ENCODE measurements at regions not wholly inside any gene's neighbourhood (a gene's known extent, or its start where the extent isn't known, plus 50 kb on each side); places are given as distances from the start of the nearest gene placed in this dataset.

DNA sequence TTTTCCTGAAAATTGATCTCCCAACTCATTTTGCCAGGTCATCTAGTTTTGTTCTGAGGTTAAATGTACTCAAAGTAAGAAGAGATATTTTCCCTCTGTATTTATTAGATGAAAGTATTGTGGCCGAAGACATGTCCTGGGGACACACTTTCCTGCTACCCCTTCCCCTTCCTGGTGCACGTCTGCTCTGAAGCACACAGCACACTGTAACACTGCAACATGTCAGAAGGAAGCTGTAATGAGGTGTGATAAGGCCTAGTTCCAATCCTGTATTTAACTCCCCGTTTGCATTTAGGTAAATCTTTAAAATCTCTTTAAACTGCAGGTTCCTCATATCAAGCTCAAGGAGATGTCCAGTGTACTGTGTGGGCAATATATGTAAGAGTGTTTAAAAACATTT, 99.4 kb downstream of the HDGFL1 start:
- DNase-seq (ENCODE audit: low read depth): no peak

DNA sequence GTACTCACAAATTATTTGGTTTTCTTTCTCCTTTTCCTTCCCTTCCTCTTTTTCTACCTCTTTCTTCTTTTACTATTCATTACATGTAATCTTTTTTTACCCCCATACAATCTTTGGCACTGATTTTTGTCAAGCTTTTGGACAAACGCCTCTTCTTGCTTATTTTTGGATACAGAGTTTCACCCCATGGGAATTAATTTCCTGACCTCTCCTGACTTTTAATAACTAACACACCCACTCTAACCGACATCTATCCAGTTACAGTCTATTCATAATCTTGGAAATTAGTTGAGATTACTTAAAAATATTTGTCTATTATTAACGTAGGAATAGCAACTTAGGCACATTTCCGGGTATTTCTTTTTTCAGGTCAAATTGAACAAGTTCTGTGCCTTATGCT, 101.2 kb downstream of the HDGFL1 start:
- no peak for DNase-seq (ENCODE audit: low read depth)

DNA sequence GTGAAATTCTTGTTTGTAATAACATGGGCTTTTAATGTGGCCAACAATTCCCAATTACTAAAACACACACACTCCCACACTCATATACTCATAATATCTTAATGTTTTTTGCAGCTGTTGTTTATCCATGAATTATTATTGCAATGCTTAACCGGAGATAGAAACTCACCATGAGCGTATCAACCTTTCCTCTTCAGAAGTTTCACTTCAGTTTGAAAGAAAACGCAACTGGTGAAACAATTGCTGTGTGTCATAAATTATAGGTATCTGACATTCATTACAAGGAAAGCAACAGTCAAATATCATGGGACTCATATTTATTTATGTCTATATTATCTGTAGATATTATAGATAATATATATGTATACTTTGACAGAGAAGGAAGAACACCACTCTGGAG, 104.1 kb downstream of the HDGFL1 start:
- DNase-seq (ENCODE audit: low read depth): no peak

DNA sequence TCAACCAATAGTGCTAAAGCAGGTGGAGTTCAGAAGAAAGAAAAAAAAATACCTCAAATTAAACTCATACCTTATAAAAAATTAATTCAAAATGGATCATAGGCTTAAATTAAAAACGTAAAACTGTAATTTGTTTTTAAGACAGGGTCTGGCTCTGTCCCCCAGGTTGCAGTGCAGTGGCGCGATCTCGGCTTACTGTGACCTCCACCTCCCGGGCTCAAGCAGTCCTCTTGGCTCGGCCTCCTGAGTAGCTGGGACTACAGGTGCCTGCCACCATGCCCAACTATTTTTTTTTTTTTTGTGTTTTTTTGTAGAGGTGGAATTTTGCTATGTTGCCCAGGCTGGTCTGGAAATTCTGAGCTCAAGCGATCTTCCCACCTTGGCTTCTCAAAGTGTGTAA, 111.6 kb downstream of the HDGFL1 start:
- no peak for DNase-seq (ENCODE audit: low read depth)

DNA sequence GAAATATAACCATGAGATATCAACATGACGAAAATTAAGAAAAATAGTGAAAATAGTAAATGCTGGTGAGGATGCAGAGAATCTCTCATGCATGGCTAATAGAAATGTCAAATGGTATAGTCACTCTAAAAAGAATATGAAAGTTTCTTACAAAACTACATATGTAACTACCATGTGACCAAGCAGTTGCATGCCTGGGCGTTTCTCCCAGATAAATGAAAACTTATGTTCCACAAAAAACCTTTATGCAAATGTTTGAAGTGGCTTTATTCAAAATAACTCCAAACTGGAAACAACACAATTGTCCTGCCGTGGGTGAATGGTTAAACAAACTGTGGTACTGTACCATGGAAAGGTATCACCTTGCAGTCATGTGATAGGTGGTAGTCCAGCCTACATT, 112.4 kb downstream of the HDGFL1 start:
- no peak for DNase-seq (ENCODE audit: low read depth)

DNA sequence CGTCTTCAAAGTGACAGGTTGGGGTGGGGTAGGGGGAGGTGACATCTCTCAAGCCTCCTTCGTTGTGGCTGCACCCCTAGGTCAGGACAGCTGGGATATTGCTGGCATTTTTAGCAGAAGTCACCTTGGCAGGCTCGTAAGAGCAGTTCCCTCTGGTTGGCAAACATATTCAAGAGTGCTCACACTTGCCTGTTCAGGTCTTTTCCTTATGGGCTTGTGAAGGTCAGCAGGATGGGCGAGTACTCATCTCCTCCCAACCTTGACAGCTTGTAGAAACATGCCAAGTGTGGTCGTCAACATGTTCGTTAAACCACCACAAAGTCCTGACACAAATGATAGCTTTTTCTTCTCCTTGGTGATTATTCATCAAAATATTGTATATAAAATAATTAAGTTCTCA, 113.6 kb downstream of the HDGFL1 start:
- no peak for DNase-seq (ENCODE audit: low read depth)

DNA sequence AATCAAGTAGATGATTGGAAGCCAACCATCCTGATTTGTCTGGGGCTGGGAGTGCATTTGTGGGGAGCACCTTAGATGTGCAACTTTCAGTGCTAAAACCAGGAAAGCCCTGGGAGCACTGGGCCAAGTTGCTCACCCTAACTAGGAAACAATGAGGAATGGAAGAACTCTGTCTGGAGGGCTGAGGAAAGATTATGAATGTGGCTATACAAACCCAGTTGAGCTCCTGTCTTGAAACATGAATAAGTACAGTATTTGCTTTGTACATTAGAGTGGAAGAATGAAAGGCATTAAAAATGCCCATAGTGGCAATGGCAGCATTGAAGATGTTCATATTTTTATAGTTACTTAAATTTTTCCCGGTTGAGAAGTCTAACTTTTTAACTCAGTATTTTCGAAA, 121.1 kb downstream of the HDGFL1 start:
- no peak for DNase-seq (ENCODE audit: low read depth)

DNA sequence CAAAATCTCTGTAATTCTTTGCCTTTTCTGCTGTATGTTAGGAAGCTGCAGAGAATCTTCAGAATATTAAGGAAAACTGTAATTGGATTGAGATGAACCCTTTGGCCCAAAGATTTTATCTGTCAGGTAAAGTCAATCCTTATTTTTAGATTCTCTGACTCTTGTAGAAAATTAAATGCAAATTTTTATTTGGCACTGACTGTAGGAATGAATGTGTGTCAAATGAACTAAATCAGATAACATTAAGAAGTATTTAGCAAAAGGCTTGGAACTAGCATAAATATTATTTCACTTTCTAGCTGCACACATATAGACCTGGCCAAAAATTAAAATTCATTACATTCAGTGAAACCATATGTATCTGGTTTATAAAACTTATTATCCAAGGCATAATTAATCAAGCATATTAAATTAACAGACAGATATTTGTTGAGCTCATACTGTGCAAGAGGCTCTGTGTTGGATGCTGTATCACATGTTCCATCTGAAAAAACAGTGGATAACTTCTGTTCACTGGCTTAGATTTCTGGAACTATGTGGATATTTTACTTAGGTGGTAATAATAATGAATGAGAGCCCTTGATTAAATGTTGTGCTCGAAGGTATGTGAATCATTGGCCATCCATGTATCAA, 124.8 kb downstream of the HDGFL1 start:
- no peak for DNase-seq (ENCODE audit: low read depth)

DNA sequence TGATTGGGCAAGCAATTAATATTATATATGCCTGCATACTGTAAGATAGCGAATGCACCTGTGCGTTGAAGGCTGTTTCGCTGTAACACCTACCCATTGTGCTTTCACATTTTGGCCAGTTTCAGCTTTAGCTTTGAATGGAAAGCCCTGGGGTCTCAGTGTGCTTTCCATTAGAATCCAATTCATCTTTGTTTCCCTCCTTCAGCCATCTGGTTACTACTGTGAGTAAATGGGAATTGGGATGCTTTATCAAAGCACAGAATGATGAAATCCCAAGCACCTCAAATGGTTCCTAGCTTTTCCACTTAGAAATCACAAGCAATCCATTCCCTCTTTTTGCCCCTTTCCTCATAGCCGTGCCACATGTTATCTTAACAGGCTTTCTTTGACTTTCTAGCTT, 127.1 kb downstream of the HDGFL1 start:
- no peak for DNase-seq (ENCODE audit: low read depth)

DNA sequence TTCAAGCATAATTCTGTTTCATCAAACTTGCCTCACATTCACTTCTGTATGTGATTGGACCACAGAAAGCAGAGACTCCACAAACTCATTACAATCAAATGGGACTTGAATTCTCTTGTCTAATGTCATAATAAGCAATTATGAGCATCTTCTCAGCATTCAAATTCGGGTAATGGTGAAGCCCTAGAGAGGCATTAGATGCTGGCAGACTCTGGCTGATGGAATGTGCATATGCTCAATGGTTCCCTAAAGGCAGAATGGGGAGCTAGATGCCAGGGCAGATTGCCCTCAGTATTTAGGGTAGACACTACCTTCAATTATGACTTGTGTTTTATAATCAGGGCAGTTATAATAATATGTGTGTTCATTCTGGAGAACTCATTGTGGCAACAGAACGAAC, 127.9 kb downstream of the HDGFL1 start:
- no peak for DNase-seq (ENCODE audit: low read depth)

DNA sequence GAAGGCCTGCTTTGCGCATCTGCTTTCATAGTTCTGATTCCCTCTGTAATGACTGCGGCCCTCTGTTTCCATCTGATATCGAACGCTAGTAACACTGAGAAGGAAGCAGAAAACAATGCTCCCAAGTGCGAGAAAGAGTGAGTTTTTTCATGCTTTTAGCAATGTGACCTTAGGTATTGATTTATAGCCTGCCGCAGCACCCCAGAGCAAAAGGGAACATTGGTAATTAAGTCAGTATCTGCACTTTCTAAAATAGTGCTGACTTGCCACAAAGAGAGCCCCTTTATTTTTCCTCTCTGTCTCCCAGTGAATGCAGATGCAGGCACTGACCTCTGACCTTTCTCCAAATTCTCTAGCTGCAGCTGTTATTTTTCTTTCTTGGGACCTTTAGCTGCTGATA, 129.8 kb downstream of the HDGFL1 start:
- DNase-seq (ENCODE audit: low read depth): no peak

DNA sequence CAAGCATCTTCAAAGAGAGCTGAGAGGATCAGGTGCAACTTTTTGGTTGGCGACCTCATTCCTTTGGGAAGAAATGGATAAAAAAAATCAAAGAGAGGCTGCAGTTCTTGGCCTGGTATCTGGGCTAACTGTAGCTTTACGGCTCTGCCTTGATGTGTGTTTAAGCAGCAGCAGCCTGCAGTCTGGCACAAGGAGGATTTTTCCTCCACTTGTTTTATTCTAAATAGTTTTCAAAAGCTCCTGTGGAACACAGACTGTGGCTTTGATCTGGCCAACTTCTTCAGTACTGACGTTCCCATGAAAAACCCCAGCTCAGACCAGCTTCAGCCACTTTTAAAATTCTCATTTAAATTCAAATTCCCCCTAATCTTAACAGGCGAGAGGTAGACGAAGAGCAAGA, 137.3 kb downstream of the HDGFL1 start:
- DNase-seq (ENCODE audit: low read depth): no peak

DNA sequence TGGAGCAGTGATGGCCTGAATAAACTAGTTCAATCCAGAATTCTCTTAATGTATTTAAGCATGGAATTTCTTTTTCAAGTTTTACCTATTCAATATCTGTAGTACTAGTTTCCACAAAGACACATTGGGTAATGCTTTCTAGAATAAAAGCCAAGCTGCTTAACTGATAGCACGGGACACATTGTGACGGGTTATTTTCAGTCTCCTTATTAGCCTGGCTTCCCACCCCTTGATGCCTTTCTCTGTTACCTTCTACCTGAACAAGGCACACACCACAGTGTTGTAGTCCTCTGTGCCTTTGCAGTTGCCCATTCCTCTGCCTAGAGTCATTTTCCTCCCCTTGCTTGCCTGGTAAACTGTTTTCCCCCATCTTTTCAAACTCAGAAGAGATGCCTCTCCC, 139.1 kb downstream of the HDGFL1 start:
- DNase-seq (ENCODE audit: low read depth): no peak

DNA sequence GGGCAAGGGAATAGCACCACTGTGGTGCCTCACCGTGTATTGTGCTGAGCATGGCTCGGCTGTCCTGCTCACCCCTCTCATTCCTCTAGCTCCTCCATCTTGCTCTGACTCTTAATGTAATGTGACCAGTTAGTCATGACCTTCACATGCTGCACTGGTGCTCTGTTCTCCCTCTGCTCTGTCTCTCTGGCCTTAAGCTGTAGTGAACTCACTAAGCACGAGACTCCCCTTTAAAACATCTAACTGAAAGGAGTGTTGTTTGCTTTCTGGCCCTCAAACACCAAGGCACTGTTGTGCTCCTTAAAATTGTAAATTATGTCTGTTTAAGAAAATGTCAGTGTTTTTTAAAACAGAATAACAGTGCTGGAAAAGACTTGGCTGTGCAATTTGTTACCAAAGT, 140.4 kb downstream of the HDGFL1 start:
- no peak for DNase-seq (ENCODE audit: low read depth)

DNA sequence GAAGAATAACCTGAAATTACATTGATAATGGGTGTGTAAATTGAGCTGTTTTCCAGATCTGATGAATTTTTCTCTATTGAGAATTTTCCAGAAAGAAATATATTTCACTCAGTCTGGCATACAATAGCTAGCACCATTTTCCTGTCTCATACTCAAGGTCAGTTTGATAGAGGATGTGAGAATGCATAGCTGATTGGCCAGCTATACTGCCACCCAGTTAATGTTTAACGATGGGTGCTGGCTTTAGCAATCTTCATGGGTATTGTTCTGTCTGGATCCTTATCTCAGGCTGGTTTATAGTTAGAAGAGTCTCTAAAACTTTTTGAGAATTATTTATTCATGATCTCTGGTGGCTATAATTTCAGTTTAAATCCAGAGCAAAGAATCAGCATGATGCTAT, 147.4 kb downstream of the HDGFL1 start:
- DNase-seq (ENCODE audit: low read depth): no peak

DNA sequence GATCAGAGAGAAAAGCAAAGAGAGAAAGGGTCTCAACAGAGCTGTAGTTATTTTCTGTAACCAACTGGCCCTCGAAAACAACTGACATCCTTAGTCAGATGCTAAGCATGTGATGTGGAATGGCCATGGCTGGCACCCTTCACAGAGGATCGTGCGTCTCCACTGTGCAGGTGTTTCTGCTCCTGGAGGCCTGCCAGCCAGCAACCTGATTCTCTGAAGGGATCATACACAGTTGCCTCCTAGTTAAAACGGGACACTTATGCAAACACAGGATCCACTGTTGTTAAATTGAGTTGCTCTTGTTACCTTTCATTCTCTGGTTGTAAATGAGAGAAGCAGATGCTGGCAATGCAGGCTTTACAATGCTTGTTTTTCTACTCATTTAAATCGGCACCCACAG, 148.5 kb downstream of the HDGFL1 start:
- DNase-seq (ENCODE audit: low read depth): no peak

DNA sequence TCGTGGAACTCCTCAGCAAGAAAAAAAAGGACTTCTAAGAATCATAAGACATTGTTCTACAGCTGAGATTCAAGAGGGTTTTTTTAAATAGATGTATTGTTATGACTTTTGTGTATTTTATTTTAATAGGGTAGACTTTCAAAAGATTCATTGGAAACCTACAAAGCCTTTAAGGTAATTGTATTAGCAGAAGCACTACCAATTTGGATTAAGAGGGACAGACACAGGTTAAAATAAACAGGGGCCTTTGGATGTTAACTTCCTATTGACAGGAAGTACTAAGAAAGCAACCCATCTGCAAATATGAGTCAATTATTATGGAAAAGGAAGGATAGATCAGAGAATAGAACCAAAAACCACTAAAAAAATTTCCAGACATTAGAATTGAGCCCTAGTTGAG, 153.5 kb downstream of the HDGFL1 start:
- DNase-seq (ENCODE audit: low read depth): no peak

DNA sequence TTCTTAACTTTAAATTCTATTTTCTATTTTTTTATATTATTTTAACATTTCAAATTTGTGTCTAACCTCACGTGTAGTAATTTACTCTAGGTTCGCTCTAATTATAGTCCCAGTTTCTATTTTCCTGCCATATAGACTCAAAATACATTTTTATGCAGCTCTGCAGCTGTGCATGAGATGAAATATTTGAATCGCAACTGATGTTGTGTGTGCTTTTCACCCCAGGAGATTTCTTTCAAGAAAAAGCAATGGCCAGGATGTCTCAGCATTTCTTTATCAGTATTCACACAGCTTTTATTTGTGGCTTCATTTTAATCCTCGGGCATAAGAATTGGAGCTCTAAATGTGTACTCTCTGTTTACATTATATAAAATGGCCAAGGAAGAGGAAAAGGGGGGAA, 157.6 kb downstream of the HDGFL1 start:
- DNase-seq (ENCODE audit: low read depth): no peak

DNA sequence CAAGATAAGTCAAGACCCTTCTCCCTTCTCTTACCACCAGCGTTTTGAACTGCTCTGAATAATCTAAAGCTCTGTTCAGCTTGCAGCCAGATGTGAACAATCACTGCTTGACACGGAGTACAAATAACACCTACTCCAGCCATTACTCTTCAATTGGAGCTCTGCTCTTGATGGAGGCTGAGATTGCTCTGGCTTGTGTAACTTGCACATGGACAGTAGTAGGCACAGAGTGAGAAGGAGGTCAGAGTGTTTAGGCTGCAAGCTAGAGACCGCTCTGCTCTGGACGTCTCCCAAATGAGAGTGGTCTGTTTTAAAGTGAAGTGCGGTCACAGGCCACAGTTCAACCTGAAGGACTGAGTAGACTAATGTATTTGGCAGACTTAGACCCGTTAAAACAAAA, 158.3 kb downstream of the HDGFL1 start:
- DNase-seq (ENCODE audit: low read depth): no peak

DNA sequence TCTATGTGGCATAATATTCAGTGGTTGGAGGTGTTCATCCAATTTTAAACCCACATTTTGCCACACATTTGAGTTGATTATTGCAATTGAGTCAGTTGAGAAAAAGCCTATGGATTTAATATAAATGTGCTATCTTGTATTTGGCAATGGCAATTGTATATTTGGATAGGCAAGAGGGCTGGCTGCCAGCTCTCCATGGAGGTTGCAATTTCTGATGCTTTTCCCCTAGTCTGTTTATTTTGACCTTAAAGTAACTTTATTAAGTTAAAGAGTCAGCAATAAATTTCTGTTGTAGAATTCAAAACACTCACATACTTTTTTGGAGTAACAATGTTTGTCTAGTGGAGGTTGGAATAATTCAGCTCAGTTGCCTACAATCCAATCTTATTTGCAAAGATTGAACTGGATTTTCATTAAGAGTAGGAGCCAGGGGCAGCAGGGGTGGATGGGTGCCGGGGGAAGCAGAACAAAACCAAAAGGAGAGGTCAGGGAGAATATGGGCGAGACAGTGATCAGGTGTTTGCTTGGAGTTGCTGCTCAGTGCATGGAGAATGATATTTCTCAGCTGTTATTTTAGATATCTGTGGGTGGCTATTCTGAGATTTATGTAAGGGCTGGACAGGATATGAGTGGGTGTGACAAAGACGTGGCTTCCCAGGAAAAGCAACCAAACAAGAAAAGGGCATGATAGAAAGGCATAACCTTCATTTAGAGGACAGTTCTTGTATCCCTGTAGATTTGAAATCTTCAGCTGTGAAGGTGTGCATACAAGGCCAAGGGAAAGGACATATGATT, 163.0 kb downstream of the HDGFL1 start:
- no peak for DNase-seq (ENCODE audit: low read depth)

DNA sequence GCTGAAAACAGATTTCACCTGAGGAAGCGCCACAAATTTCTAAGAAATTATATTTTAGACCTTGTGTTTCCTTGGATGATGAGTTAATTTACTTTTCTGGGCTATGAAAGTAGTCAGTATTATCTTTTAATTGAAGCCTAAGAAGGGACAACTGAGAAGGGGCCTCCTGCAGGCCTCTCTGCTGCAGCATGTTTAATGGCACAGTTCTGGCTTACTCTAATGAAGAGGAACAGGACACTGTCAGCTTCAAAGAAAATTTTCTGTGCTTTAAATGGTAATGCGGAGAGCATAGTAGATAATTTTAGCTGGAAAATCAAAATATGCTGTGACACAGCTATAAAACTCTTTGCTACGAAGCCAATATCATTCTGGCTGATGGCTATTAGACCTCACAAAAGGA, 167.4 kb downstream of the HDGFL1 start:
- DNase-seq (ENCODE audit: low read depth): no peak

DNA sequence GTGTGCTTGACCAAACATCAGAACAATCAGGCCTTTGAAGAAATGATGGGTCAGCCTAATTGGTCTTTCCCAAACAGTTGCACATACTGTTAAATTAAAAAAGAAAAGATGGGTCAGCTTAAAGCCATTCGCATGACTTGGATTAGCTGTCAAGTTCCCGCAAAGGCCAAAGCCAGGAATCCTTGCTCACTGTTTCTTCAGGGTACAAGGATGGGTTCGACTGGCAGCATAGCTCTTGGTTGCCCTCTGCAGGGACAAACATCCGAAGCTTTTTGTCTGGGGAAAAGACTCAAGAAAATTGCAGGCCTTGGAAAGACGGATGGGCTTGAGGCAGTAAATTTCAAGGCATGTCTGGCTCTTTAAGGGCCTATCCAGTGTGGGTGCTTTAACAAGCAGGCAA, 168.0 kb downstream of the HDGFL1 start:
- no peak for DNase-seq (ENCODE audit: low read depth)

DNA sequence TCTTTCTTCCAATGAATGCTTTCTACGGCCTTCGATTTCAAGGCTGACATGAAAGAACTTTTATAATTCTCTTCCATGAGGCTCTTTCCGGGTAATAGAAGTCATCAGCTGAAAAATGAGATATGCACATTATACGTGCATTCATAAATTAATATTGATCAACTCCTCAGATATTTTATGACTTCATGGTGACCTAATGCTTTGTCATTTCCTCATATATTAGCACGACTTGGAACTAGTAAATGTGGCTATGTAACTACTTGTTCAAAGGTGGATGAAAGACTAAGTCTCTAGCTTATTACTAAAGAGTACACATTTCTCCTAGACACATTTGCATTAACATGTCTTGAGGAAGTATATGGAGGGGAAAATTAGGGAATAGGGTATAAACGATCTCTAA, 168.8 kb downstream of the HDGFL1 start:
- DNase-seq (ENCODE audit: low read depth): no peak

DNA sequence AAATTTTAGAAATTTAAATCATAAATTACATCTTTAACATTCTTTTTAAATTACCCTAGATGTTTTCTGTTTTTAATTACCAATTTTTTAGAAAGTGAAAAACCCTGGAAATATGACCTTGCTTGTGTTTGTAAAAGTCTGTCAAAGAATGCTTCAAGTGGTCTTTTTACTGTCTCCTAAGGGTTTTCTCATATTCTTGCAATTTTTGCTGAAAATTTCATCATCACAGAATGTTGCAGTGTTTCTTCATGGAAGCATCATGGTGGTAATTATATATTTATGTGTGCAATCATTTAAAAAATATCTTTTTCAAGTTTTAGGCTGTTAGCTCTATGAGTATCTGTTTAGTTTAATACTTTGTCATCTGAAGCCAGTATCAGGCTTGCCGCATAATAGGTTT, 178.2 kb downstream of the HDGFL1 start:
- DNase-seq (ENCODE audit: low read depth): no peak
